GM12872 (cell line): ENCODE measurements at regions not wholly inside any gene's neighbourhood (a gene's known extent, or its start where the extent isn't known, plus 50 kb on each side); places are given as distances from the start of the nearest gene placed in this dataset.

Experiments
- CTCF ChIP-seq: IDR thresholded peaks from 3 replicates; pipeline ENCODE4 v1.5.1; 2011; ENCODE audit warnings: low read depth, mild to moderate bottlenecking, low read length, moderate library complexity; ENCODE audit not compliant: insufficient read depth

- TF ChIP-seq CTCF: no peak
Measured at GRCh38 chr10:107579970-107580369, 415.5 kb upstream of the SORCS1 start.

DNA sequence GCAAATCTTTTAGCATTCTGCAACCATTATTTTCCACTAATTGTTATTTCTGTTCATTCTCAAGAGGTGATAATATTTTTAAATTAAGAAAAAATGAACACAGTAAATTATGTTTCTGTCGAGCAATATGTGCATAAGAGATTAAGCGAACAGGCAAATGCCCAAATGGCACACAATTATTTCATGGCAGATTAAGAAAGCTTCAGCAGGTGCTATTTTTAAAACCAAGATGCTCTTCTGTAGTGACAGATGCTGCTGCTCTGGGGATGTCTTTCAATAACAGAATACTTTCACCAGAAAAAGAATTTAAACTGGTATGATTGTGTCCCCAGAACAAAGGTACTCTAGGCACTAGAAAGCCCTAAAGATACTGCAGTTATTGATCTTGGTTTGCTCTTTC is 412.7 kb upstream of the SORCS1 start:
- no peak for TF ChIP-seq CTCF

DNA sequence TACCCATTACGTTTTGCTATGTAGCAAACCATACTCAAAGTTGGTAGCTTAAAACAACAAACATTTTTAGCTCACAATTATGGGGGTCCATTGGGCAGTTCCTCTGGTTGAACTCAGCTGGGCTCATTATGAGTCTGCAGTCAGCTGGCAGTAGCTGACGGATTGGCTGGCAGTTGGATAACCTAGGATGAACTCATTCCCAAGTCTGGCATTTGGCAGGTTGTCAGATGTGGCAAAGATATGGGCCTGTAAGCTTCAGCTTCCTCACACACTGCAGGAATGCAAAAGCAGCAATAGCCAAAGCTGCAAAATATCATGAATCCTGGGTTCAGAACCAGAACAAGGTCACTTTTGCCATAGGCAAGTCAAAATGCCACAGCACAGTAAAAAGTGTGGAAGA is 412.2 kb upstream of the SORCS1 start:
- no peak for TF ChIP-seq CTCF

DNA sequence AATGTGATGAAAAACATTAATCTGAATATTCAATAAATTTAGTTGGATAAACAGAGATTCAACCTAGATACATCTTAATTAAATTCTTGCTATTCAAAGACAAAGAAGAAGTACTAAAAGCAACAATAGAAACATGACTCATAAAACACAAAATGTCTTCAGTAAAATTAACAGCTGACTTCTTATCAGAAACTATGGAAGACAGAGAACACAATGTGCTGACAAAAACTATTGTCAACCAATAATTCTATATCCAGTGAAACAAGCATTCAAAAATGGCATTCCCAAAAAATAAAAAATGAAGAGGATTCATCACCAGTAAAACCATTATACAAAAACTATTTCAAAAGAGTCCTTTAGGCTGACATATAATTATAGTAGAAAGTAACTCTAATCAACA is 400.5 kb upstream of the SORCS1 start:
- TF ChIP-seq CTCF: no peak

- TF ChIP-seq CTCF: no peak
Measured at GRCh38 chr10:107561136-107561650, 396.7 kb upstream of the SORCS1 start.

DNA sequence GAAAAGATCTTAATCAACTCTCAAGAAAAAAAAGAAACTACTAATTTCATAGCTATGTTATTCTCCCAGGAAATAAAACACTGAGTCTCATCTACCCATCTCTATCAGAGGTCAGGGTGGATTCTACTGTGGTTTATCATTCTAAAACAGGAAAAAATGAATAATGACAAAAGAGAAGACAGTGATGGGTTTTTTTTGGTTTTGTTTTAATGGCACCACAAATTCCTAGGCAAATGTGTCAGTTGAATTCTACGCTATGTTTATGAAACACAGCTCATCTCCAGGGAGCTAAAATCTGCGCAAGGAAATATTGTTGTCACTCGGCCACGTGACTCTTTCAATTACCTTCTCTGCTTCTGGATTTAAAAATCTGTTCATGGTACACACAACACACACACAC is 393.4 kb upstream of the SORCS1 start:
- TF ChIP-seq CTCF: no peak

DNA sequence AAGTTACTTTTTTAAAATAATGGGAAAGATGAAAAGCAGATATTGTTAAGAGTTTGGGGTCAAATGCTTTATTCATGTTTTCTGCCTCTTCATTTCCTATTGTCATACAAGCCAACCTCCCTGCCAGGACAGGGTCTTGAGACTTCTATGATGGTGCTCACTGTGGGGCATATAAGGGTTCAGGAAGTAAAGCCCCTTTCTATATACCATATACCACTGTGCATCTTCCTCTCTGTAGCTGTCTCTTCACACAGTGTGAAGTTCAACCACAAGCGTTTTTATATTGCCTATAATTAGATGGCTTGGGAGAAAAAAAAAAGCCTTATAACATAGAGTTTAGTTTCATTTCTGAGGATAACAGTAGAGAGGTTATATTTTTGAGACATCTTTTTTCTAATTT is 389.8 kb upstream of the SORCS1 start:
- no peak for TF ChIP-seq CTCF

DNA sequence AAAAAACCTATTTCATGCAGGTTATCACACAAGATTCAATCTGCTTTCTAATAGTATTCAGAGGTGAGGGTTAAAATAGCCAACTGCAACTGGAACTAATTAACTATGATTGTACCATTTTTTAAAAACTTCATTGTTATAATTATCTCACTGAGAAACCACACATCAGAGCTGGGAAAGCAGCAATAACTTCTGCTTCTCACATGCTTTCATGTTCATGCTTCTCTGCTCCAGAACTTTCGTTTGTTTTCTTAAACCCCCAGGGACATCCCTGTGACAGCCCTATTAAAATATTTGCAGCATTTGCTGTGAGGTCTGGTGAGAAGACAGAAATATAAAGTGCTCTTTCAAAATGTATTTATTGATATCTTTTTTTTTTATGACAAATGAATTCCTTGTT is 389.0 kb upstream of the SORCS1 start:
- no peak for TF ChIP-seq CTCF
